CD4-positive, alpha-beta T cell treated with Interleukin-2 at 100 ng/mL for 4 hours (primary cell): ENCODE measurements at regions not wholly inside any gene's neighbourhood (a gene's known extent, or its start where the extent isn't known, plus 50 kb on each side); places are given as distances from the start of the nearest gene placed in this dataset.

Experiments used
- DNase-seq: peaks from one replicate; pipeline ENCODE4 v3.0.0-alpha.2; 2020; ENCODE audit warnings: low spot score

DNA sequence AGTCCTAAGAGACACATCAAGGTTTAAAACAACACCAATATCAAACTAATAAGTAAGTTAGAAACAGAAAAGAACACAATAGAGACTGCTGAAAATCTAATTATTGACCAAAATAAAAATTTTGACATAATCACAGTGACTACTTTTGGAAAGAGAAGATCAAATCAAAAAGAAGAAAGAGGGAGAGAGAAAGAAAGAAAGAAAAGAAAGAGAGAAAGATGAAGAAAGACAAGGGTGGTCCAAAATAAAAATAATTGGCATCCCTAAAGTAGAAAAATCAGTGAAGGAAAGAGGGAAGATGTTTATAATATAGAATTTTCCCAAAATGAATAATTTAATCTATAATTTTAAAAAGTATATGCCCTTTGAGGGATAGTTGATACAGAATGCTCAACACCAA, 118.8 kb upstream of the VIPR2 start:
- DNase-seq = no peak

DNA sequence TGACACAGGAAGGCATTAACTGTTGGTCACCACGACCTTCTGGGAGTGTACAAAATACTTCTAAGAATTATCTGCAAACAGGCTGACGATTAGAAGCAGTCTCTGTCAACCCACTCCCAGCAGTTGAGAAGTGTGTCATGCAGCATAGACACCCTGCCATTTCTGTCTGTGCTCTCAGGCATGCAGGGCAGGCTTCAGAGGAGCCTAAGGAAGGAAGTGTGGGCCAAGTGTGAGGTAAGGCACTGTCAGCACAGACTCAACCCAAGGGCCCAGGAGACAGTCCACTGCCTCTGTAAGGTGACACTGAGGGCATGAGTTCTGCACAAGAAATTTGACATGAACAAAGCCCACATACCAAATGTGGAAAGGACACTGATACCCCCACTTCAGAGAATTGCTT, 109.0 kb upstream of the VIPR2 start:
- peak; percentile 5 for DNase-seq

DNA sequence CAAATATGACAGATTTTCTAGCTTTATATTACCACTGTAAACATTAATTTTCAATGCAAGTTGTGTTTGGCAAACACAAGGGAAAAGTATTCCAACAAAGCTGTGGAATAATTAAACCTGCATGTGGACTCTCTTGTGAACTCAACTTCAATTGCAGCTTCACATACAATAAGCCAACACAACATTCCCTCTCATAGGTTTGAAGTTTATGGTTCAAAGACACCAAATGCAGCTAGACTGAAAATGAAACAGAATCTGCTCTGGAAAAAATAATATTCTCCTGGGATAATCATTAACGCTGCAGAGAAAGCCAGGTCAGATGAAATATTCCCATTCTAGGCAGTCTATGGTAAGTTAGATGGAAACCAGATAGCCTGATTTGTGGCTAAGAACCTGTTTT, 105.8 kb upstream of the VIPR2 start:
- no peak for DNase-seq

DNA sequence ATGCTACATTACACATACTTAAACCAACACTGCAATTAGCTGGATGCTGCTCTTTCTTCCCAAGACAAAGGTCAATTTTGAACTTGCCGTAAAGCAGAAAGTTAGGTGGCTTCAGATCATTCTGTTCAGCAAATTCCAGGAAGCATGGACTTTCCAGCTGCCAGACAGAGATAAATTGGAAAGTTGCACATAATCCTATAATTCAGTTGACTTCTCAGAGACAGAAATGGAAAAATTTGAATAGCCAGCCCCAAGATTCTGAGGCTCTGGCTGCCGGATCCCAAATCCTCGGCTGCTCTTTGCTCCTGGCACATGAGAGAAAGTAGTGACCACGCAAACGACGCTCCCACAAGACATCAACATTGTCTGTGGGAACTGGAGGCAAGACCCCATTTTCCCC, 105.0 kb upstream of the VIPR2 start:
- no peak for DNase-seq

DNA sequence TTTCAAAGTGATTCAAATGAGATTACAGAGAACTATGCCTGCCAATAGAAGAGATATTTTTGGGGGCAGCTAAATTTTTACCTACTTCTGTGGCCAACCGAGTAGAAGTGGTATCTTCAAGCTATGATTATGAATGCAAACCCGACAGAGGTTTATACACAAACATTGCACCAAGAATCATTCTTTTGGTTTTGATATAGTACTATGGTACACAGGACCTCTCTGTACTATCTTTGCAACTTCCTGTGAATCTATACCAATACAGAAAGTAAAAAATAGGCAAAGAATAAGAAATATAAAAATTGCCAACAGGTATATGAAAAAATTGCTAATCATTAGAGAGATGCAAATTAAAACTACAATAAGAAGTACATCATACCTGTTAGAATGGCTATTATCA, 103.2 kb upstream of the VIPR2 start:
- DNase-seq = no peak

DNA sequence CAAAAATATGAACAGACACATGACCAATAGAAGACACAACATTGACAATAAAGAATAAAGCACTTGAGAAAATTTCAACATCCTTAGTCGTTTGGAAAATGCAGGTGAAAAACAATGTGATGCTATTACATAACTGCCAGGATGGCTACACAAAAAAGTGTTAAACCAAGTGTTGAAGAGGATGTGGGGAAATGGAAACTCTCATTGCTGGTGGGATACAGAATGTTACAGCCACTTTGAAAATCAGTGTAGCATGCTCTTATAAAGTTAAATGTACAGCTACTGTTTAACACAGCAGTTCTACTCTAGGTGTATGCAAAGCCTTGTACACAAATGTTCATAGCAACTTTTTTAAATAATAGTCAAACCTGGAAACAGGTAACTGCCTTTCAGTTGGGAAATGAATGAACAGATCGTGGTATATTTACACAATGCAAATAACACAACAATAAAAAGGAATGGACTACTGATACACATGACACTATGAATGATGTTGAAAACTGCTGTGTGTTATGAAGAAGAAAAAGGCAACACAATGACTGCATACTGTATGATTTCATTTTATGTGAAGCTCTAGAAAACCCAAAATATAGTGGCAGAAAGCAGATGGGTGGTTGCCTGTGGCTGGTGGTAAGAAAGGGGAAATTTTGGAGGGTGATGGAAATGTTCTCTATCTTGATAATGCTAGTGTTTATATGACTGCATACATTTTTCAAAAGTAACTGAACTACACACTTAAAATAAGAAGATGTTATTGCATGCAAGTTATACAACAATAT, 102.2 kb upstream of the VIPR2 start:
- no peak for DNase-seq

DNA sequence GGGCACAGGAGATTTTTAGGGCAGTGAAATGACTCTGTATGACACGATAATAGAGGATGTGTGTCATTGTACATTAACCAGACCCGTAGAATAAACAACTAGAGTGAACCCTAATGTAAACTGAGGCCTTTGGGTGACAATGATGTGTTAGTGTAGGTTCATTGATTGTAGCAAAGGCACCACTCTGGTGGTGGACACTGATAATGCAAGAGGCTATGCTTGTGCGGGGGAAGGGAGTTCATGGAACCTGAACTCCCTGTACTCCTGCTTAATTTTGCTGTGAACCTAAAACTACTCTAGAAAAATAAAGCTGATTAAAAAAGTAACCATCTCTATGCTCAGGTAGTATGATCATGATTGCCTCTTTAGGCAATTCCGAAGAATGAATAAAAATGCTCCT, 96.3 kb upstream of the VIPR2 start:
- no peak for DNase-seq

DNA sequence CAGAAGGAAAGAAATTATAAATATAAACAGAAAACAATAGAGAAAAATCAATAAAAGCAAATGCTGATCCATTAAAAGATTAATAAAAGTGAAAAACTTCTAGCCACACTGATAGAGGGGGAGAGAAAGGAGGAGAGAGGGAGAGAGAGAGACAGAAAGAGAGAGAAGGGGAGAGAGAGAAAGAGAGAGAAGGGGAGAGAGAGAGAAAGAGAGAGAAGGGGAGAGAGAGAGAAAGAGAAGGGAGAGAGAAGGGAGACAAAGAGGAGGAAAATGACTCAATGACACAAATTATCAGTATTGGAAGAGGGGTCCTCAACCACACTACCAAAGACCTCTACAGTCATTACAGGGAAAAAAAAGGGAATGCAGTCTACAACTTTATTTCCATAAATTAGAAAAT, 94.4 kb upstream of the VIPR2 start:
- no peak for DNase-seq

DNA sequence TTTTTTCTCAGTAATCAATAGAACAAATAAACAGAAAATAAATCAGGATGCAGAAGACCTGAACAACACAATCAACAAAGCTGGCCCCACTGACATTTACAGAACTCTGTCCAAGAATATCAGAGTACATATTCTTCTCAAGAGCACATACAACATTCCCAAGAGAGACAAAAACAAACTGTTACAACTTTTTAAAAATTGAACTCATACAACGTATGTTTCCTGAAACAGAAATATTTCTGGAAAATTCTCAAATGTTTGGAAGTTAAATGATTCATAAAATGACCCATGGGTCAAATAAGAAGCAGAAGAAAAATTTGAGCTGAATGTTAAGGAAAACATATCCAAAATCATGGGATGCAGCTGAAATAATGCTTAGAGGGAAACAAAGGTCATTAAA, 93.9 kb upstream of the VIPR2 start:
- DNase-seq = no peak

DNA sequence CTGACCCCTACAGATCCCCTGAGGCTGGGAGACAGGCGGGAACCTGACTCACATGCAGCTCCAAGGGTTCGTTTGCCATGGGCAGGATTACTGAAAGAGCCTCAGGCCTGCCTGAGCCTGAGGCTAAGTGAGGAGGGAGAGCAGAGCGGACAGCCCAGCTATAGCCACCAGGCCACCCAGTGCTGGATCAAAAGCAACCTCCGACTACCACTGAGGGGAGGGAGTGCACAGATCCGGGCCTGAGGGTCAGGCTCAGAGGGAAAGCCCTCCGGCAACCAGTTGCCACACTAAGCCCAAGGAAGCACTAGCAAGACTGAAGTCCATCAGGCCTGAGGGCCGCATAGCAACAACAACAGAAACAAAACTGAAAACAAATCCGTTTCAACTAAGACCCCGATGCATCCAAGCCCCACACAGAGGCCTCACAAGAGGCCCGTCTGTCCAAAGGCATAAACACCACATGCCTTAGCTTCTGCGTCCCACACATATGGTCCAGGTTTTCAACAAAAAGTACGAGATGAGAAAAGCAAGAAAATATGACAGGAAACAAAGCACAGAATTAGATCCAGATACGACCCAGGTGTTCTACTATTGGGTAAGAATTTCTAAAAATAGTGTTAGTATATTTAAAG, 92.5 kb upstream of the VIPR2 start:
- DNase-seq = no peak

DNA sequence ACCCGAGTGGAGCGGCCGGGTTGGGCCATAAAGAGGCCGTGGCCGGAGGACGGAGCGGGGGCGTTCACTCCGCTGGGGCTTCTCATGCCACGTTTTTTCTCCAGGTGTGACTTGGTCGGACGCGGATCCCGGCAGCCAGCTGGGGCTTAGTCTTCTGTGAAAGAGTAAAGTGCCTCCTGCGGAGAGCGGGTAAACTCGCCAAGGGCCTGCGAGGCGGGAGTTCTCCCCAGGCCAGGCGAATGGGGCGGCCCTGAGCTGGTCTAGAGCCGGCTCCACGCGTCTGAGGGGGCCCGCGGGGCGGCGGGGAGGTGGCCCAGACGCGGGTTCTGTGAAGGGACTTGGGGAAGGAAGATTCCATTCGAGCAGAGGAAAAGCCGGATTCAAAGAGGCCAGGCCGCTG, 86.3 kb upstream of the VIPR2 start:
- DNase-seq = no peak

DNA sequence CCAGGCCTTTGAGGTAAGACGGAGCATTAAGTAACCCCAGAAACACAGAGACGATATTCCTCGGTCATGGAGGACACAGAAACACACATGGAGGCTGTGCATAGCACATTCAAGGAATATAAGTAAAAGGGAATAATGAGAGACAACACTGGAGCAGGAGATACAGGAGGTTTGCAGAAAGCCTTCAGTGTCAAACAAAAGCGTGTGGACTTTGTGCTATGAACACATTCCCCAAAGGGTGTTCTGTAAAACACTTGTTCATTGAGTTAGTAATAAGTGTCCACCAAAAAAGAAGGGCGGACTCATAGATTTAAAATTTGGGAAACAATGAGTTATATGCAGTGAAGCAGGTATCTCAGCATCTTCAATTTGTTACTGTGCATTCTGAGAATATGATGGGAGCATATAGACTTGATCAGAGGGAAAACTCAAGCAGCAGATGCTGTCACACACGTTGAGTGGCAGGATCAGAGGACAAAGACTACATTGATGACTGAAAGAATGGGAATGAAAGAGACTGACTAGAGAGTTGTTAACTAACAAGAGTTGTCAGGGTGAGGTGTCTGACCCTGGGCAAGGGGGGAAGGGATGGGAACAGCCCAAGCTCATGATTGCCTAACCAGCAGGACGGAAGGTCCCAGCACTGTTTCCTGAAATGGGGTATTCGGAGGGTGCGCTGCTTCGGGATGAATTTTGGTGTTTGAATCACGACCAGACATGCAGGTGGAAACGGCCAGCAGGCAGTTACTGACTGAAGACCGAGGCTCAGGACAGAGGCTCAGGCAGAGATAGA, 85.2 kb upstream of the VIPR2 start:
- DNase-seq = no peak

DNA sequence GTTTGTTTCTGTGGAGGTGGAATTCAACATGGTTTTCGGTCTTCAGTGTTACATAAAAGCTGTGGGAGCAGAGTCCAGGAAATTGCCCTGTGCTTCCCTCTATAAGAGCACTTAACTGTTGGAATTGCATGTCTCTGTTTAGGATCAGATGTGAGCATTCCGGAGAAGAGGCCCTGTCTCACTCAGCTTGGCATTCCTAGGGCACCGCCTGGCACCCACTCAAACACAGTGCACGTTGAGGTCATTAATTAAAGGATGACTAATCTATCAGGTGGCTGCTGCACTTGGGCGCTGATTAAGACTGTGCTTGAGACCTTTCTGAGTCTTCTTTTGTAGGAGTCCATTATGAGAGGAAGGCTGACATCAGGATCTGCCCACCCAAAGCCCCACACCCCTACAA, 82.8 kb upstream of the VIPR2 start:
- DNase-seq = no peak

DNA sequence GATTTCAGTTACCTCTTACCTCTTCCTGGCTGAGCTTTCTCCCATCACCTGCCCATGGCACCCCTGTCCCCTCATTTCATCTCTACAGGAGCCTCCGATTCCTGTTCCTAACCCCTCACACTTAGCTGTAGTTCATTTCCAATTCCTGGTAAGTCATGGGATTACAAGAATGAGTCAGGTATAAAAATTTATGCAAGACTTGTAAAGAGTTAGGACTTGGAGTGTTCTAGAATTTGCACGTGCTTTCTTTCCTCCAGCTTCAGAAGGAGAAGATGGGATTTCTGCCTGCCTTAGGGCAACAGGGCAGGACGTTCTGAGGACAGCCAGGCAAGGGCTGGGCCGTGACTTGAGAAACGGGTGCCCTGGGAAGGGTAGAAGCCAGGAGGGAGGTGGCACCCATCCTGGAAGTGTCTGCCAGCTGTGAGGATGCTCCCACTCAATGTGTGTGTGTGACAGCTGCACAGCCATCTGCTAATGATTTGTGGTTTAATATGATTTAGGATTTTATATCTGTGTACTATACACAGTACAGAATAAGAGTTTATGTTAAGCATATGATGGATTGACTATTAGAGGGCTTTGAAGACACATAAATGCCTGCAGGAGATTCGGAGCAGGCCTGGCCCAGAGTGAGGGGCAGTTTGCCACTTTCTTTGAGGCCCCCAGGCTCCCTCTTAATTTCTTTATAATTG, 81.5 kb upstream of the VIPR2 start:
- no peak for DNase-seq

DNA sequence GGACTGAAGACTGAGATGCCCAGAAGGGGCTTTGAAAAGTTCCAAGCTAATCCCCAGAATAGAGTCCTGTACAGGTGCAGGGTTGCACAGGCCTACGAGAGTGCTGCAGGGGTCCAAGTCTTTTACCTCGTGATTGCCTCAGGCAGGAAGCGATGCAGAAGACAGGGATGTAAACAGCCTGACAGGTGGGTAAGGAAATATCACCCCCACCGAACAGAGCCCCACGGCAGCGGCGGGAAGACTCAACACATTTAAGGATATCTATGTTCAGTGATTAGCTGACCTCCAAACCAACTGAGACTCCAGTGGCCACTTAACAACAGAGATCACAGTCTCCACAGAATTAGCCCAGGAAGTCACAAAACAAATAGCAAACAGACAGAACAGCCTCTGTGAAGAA, 73.9 kb upstream of the VIPR2 start:
- no peak for DNase-seq

DNA sequence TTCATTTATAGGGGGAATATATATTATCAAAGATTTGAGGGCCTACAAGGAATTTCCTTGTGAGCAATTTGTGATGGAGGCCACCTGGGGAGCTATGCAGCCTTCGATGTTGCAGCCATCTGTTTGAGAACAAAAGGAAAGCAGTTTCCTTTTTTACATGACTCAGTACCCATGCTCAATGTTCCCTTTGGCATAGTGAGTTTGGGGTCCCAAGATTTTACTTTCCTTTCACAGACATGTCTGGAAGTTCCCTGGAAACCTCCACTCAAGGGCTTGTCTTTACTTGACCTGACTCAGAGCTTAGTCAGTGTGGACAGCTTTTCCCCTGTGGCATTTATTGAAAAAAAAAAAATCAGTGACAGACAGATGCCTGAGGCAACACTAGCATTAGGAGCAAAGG, 73.5 kb upstream of the VIPR2 start:
- DNase-seq = no peak

DNA sequence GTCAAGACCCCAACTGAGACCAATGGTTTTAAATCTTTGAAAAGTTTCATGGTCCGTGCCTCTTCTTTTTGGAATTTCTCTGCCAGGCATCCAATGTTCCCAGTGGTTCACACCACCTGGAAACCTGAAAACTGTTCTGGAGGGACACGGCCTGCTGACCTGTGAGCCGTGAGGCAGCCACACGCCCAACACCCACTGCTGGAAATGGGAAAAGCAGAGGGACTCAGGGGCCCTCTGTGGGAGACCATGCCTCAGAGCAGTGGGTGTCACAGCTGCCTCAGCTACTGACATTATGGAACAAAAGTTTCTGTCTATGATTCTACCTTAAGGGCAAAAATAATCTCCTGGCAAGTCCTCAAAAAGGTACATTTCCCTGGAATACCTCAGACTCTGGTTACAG, 70.4 kb upstream of the VIPR2 start:
- no peak for DNase-seq

DNA sequence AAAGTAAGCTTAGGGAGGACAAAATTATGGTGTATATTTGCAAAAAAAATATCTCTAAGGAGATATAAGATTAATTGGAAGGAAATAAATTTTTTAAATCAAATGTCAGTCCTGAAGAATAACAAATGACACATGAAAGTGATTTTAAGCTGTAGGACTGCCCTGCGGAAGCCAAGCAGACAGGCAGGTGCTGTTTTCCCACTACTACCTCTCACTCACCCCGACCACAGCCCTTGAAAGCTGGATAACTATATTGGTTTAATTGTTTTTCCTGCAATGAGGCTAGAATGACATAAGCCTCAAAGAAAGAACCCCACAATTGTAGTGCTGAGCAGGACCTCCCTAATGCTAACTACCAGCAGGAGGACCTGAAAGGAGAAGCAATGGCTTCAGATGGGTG, 68.6 kb upstream of the VIPR2 start:
- no peak for DNase-seq

DNA sequence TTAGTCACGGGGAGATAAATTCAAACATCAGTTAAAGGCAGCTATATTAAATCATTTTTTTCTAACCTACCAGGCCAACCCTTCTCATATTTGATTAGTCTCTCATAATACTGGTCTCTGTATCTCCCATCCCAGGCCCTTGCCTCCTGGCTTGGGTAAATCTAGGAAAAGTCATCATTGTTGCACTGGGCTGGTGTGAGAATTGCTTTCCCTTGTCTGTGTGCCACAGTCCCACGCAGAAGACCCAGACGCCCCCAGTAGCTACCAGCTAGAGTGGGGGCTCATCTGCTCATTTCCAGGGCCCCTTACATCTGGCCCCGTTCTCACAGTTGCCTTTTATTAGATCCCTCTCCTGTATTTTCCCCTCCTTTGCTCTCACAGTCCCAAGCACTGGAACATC, 67.6 kb upstream of the VIPR2 start:
- DNase-seq = no peak

DNA sequence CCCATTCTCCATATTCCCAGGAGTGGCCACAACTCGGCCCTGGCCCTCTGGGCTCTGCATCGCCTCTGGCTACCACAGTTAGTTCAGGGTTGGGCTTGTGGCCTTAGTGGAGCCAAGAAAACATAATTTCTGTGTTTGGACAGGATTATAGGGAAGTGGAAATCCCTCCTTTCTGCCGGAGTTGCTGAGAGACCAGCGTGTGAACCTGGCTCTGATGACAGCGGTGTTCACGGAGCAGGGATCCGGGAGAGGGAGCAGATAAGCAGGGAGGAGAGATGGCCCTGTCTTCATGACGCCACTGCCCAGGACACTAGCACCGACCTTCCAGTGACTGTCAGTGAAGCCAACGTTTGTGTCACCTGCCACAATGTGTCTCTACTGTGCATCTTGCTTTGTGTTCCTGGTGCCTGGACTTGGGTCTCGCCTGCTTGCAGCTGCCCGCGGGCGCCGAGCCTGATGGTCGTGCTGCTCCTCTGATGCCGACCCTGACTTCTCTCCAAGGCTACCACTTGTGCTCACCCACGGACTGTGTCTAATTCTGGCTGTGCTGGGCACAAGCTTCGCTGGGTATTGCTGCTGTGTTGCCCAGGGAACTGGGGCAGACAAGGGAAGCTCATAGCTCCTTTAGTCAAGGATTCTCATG, 67.0 kb upstream of the VIPR2 start:
- DNase-seq = no peak

DNA sequence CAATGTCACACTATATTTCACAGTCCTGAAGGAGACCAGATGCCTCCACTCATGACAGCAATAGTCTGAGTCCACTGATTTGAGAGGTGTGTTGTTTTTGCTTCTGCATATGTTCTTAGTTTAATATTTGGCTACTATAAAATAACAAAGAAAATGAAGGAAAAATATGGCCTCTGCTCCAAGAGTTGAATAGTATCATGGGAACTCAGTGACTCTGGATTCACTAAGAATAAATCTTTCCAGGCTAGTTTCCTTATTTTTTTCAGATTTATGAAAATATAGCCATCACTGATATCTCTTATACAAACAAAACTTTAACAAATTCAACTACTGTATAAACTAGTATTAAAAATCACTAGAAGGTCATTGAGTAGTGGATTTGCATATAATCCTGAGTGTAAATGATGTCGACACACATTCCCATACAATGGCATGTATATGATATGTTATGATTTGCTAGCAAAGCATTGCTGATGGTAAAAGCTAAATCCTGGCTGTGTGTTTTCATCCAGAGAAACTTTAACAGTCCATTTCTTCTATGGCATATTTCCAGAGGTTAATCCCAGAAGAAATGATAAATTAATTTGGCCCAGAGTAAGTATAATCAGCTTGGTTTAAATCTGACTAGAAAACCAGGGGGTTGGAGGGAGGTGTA, 66.0 kb upstream of the VIPR2 start:
- no peak for DNase-seq

DNA sequence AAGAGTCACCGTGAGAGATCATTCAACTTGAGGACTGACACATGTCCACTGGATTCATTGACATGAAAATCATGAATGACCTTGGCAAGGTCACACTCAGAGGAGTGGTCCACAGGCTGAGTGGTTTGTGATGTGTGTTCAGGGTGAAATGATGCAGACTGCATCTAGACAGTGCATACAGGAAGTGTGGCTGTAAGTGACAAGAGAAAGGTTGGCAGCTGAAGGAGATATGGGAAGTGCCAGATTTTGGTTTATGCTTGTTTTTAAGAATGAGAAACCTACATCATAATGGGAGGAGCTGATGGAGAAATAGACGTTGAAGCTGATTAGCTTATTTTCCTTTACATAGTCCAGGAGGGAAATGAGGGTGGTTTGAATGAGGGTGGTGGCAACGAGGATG, 64.8 kb upstream of the VIPR2 start:
- peak; percentile 3 for DNase-seq
